ENCODE measurements at regions not wholly inside any gene's neighbourhood (a gene's known extent, or its start where the extent isn't known, plus 50 kb on each side); places are given as distances from the start of the nearest gene placed in this dataset.

DNA sequence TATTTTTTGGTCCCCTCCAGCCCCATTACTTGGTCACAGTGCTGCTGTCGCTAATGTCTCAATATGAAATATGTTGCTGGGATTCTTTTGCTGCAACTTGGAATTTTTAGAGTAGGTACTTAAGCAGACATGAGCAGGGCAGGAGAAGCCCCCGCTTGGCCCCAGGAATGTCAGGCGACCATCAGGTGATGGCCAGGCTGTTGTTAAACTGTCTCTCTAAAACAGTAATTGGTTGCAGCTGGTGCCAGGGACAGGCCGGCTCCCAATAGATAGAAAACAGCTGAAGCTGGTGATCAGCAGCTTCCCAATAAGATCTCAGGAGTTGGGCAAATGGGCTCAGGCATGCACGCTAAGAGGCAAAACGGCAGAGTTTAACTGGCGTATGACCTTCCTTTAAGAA, 329.9 kb upstream of the TBL1XR1 start:
- no peaks in the 10 kb centered on the region for H3K27me3 Mint-ChIP-seq (ENCODE audit: unreplicated experiment)
- H3K4me1 Mint-ChIP-seq (ENCODE audit: unreplicated experiment), result peaks cover 50% of the 10 kb centered on the region
- no peak overlapping the region for H3K27ac Mint-ChIP-seq (ENCODE audit: unreplicated experiment)
- H3K4me3 Mint-ChIP-seq (ENCODE audit: unreplicated experiment), result no peak overlapping the region
- no peaks in the 10 kb centered on the region for H3K36me3 Mint-ChIP-seq (ENCODE audit: unreplicated experiment)
- peaks cover 4% of the 10 kb centered on the region for H3K9me3 Mint-ChIP-seq (ENCODE audit: unreplicated experiment)
- no peak for DNase-seq (ENCODE audit: extremely low spot score, unreplicated experiment)
- TF ChIP-seq, protein P1, sequence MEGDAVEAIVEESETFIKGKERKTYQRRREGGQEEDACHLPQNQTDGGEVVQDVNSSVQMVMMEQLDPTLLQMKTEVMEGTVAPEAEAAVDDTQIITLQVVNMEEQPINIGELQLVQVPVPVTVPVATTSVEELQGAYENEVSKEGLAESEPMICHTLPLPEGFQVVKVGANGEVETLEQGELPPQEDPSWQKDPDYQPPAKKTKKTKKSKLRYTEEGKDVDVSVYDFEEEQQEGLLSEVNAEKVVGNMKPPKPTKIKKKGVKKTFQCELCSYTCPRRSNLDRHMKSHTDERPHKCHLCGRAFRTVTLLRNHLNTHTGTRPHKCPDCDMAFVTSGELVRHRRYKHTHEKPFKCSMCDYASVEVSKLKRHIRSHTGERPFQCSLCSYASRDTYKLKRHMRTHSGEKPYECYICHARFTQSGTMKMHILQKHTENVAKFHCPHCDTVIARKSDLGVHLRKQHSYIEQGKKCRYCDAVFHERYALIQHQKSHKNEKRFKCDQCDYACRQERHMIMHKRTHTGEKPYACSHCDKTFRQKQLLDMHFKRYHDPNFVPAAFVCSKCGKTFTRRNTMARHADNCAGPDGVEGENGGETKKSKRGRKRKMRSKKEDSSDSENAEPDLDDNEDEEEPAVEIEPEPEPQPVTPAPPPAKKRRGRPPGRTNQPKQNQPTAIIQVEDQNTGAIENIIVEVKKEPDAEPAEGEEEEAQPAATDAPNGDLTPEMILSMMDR (IDR thresholded peaks at IDR 0.05), result no peak

DNA sequence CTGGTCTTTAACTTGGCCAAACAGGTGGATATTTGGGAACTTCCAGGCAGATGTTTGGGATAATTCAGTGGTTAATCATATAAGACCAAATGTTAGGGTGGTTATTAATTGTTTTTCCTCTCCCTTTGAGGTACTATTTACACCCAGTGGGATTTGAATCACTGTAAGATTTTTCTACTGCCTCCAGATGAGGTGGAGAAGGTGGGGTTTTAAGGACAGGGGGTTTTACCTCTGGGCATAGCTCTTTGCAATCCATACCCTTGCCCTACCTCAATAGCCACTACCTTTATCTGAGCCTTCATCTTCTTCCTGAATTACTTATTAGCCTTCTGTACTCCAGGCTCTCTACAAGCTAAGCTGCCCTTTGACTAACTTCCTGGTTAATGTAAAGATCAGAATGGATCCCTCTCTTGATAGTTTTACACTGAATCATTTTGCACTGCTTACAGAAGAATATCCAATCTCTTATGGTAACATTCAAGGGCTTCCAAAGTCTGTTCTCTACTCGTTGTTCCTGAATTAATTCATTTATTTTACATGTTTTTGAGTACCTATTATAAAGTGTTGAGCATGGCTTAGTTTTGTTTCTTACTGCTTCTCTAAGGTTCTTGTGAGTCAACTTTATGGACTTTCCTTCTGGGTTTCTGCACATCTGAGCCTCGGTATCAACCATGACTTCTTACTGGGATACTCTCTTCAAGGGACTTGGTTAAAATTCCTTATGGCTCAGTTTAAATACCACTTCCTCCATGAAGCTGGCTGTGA, 331.2 kb upstream of the TBL1XR1 start:
- DNase-seq (ENCODE audit: extremely low spot score, unreplicated experiment), result no peak

DNA sequence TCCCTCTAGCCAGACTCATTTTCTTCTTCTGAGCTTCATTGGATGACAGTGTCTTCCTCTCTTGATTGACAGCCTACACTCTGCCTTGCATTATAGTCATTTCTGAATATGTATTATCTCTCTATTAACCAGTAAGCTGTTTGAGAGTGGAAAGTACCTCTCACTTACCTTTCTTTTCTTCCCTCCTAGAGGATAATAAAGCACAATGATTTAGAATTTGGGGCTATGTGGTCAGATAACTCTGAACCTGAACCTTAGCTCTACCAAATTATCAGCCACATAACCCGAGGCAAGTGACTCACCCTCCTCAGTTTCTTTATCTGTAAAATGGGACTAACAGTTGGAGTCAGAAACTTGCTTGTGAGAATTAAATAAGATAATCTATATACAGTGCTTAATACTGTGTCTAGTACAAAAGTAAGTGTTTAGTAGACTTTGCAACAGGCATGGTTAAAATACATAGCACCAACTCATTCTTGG, 331.8 kb upstream of the TBL1XR1 start:
- TF ChIP-seq, protein P1 (IDR thresholded peaks at IDR 0.05), result no peak
- peaks cover 4% of the 10 kb centered on the region for H3K9me3 Mint-ChIP-seq (ENCODE audit: unreplicated experiment)
- H3K36me3 Mint-ChIP-seq (ENCODE audit: unreplicated experiment), result no peaks in the 10 kb centered on the region
- H3K4me3 Mint-ChIP-seq (ENCODE audit: unreplicated experiment), result no peak overlapping the region
- no peak overlapping the region for H3K27ac Mint-ChIP-seq (ENCODE audit: unreplicated experiment)
- H3K27me3 Mint-ChIP-seq (ENCODE audit: unreplicated experiment), result no peaks in the 10 kb centered on the region
- peaks cover 36% of the 10 kb centered on the region for H3K4me1 Mint-ChIP-seq (ENCODE audit: unreplicated experiment)
- DNase-seq (ENCODE audit: extremely low spot score, unreplicated experiment), result no peak

More for the DNA sequence above, 331.2 kb upstream of the TBL1XR1 start:
- peaks cover 4% of the 10 kb centered on the region for H3K9me3 Mint-ChIP-seq (ENCODE audit: unreplicated experiment)
- no peaks in the 10 kb centered on the region for H3K27me3 Mint-ChIP-seq (ENCODE audit: unreplicated experiment)
- no peaks in the 10 kb centered on the region for H3K36me3 Mint-ChIP-seq (ENCODE audit: unreplicated experiment)
- H3K4me1 Mint-ChIP-seq (ENCODE audit: unreplicated experiment), result peaks cover 42% of the 10 kb centered on the region
- H3K27ac Mint-ChIP-seq (ENCODE audit: unreplicated experiment), result no peak overlapping the region
- TF ChIP-seq, protein P1 (IDR thresholded peaks at IDR 0.05), result no peak
- H3K4me3 Mint-ChIP-seq (ENCODE audit: unreplicated experiment), result no peak overlapping the region

DNA sequence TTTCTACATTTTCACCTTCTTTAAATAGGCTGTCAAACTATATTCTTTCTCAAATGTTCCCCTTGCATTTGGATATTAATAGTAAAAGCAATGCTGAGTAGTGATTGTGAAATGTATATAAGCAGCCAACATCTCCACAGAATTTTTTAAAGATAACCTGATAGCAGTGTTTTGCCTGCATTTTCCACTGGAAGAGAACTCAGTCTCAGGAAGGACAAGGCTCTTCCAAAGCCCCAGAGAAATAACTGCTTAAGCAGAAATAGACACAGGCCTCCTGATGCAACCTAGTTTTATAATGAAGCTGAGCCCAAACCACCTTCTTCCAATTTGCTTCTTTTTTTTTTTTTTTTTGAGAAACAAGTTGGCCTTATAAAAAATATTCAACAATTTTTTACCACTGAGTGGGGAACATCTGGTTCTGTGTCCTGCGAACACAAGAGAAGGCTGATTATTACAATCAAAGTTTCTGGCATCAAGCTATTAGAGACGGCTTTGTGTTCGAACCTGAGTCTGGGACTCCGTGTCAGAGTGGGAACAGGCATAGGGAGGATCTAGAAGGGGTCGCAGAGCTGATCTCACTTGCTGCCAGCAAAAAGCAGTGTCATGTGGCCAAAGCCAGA, 332.5 kb upstream of the TBL1XR1 start:
- H3K36me3 Mint-ChIP-seq (ENCODE audit: unreplicated experiment), result no peaks in the 10 kb centered on the region

DNA sequence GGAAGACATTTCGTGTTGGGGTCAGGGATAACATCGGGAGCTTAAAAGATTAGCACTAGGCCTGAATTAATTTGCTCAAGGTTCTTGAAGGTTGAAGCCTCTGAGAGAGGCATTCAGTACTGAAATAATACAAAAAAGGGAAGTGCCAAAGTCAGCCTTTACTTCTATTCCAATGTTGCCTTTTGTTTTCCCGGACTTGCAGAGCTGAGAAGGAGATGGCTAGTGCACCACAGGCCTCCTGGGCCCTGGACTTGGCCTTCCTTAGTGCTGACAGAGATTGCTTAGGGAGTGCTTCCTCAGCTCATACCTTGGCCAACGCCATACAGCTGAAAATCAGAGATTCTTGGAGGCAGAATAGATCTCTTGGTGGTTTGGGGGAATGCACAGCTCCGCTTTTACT, 333.6 kb upstream of the TBL1XR1 start:
- H3K4me1 Mint-ChIP-seq (ENCODE audit: unreplicated experiment), result peaks cover 32% of the 10 kb centered on the region
- no peaks in the 10 kb centered on the region for H3K36me3 Mint-ChIP-seq (ENCODE audit: unreplicated experiment)
- H3K4me3 Mint-ChIP-seq (ENCODE audit: unreplicated experiment), result no peak overlapping the region
- H3K27me3 Mint-ChIP-seq (ENCODE audit: unreplicated experiment), result no peaks in the 10 kb centered on the region
- TF ChIP-seq, protein P1 (IDR thresholded peaks at IDR 0.05), result no peak
- no peak overlapping the region for H3K27ac Mint-ChIP-seq (ENCODE audit: unreplicated experiment)
- DNase-seq (ENCODE audit: extremely low spot score, unreplicated experiment), result no peak
- H3K9me3 Mint-ChIP-seq (ENCODE audit: unreplicated experiment), result no peaks in the 10 kb centered on the region

More for the DNA sequence above, 332.5 kb upstream of the TBL1XR1 start:
- DNase-seq (ENCODE audit: extremely low spot score, unreplicated experiment), result no peak
- Mint-ChIP-seq H3K27me3 (ENCODE audit: unreplicated experiment) (no peaks in the 10 kb centered on the region), H3K9me3 (ENCODE audit: unreplicated experiment) (peaks cover 4% of the 10 kb centered on the region), H3K4me3 (ENCODE audit: unreplicated experiment) (no peak overlapping the region), H3K4me1 (ENCODE audit: unreplicated experiment) (peaks cover 32% of the 10 kb centered on the region), H3K27ac (ENCODE audit: unreplicated experiment) (peak overlapping the region; percentile 48)
- TF ChIP-seq, protein P1 (IDR thresholded peaks at IDR 0.05), result no peak
